Naive thymus-derived CD8-positive, alpha-beta T cell (primary cell): ENCODE measurements at regions not wholly inside any gene's neighbourhood (a gene's known extent, or its start where the extent isn't known, plus 50 kb on each side); places are given as distances from the start of the nearest gene placed in this dataset.
"Not testable (repeated sequence)": the region's sequence is repeated elsewhere in the genome, so short reads cannot be mapped to it uniquely, and the experiment has no call there.

Experiments
- ATAC-seq, 2 donors: fragments of 150-1000 bp; cut with Tn5 transposase in 1 of 2; sonication (Bioruptor Pico), chemical (Tn5 transposase) in 1 of 2; 1 replicate in 1 of 2; 2 replicates in 1 of 2; pipeline ENCODE4 v1.10.0; 2021; ENCODE audit warnings: mild to moderate bottlenecking in 2 of 2, moderate library complexity in 2 of 2
- POLR2A ChIA-PET: fragments of 350-600 bp; sonication (Branson Sonifier 250); formaldehyde crosslinking; loops from one replicate; lab custom pipeline; 2021; ENCODE audit warnings: antibody characterized with exemption; lab: Charles Lee
- DNase-seq, 10 donors: peaks; one replicate each; pipeline versions ENCODE4 v3.0.0 to v3.0.0-alpha.2; 2020 to 2022
- H3K27ac Mint-ChIP-seq, 10 donors: one replicate each; pipeline ENCODE4 v1.8.0; 2020 to 2022; ENCODE audit warnings: mild to moderate bottlenecking in 10 of 10, mixed read lengths in 10 of 10, moderate library complexity in 4 of 10, inconsistent platforms in 1 of 10
- H3K27me3 Mint-ChIP-seq, 5 donors: one replicate each; pipeline ENCODE4 v1.8.0; 2021 to 2022; ENCODE audit warnings: mixed read lengths in 5 of 5
- H3K36me3 Mint-ChIP-seq, 3 donors: one replicate each; pipeline ENCODE4 v1.8.0; 2020 to 2022; ENCODE audit warnings: mixed read lengths in 3 of 3, mild to moderate bottlenecking in 2 of 3, inconsistent platforms in 1 of 3
- H3K4me1 Mint-ChIP-seq, 4 donors: one replicate each; pipeline ENCODE4 v1.8.0; 2021 to 2022; ENCODE audit warnings: mixed read lengths in 4 of 4
- H3K4me3 Mint-ChIP-seq, 10 donors: one replicate each; pipeline ENCODE4 v1.8.0; 2020 to 2022; ENCODE audit warnings: mild to moderate bottlenecking in 10 of 10, mixed read lengths in 10 of 10, moderate library complexity in 6 of 10, inconsistent platforms in 1 of 10
- H3K9me3 Mint-ChIP-seq, 9 donors: one replicate each; pipeline ENCODE4 v1.8.0; 2020 to 2022; ENCODE audit warnings: mixed read lengths in 9 of 9, mild to moderate bottlenecking in 3 of 9, inconsistent platforms in 1 of 9, moderate library complexity in 1 of 9

GRCh38 chr12:73815072-73815645 lies 722.5 kb upstream of the ATXN7L3B start:
- DNase-seq = no peak
- H3K4me1 Mint-ChIP-seq = no peaks in the 10 kb centered on the region
- ATAC-seq = no peak
- H3K36me3 Mint-ChIP-seq = no peaks in the 10 kb centered on the region
- H3K4me3 Mint-ChIP-seq = no peak overlapping the region
- peaks cover 0 to 5% (median 0%) of the 10 kb centered on the region in 9 donors for H3K9me3 Mint-ChIP-seq
- POLR2A ChIA-PET = no interaction called here
- no peak overlapping the region for H3K27ac Mint-ChIP-seq
- no peaks in the 10 kb centered on the region for H3K27me3 Mint-ChIP-seq

DNA sequence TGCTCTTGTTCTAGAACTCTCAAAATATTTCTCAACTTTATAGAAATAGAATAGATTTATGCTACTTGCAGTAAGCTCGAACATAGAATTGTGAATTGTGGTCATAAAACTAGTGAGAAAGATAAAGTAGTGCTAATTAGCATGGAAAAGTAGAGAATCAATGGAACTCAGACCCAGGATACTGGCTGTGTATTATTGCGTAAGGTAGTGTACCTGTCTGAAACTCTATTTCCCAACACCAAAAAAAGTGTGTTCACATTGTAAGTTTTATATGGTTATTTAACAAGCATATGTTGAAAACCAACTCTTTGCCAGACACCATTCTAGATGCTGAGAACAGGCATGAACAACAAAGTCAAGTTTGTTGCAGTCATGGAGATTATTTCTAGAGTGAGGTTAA lies 720.5 kb upstream of the ATXN7L3B start:
- H3K9me3 Mint-ChIP-seq = peaks cover 0 to 12% (median 4%) of the 10 kb centered on the region in 9 donors
- H3K27me3 Mint-ChIP-seq = no peaks in the 10 kb centered on the region

GRCh38 chr12:73833746-73834145 lies 703.9 kb upstream of the ATXN7L3B start:
- no peak for ATAC-seq
- Mint-ChIP-seq H3K27me3 (no peaks in the 10 kb centered on the region), H3K9me3 (peaks cover 0 to 10% (median 2%) of the 10 kb centered on the region in 9 donors)

More for the DNA sequence above, 720.5 kb upstream of the ATXN7L3B start:
- POLR2A ChIA-PET = no interaction called here
- Mint-ChIP-seq H3K36me3 (no peaks in the 10 kb centered on the region), H3K27ac (no peak overlapping the region), H3K4me1 (no peaks in the 10 kb centered on the region), H3K4me3 (no peak overlapping the region)
- ATAC-seq (no peak), DNase-seq (no peak)

DNA sequence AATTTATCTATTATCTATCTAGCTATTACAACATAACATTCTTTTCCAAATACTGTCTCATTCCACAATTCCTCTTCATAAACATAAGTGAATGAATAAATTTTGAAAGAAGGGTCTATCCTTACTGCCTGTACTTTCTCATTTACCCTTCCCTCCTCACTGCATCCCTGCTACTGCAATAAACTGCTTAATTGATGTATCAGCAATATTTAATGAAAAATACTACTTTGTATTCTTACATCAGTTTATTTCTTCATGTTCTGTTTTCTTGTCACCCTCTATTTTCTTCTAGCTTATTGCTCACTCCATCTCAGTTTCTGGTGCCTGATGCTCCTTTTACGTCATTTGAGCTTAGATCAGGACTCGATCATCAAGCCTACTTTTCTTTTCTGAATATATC lies 695.7 kb upstream of the ATXN7L3B start:
- no peak for ATAC-seq
- no peak for DNase-seq
- Mint-ChIP-seq H3K9me3 (peaks cover 0 to 16% (median 0%) of the 10 kb centered on the region in 9 donors), H3K4me3 (no peak overlapping the region), H3K27ac (no peak overlapping the region), H3K4me1 (no peaks in the 10 kb centered on the region), H3K27me3 (no peaks in the 10 kb centered on the region), H3K36me3 (no peaks in the 10 kb centered on the region)
- POLR2A ChIA-PET = no interaction called here

More at GRCh38 chr12:73833746-73834145, 703.9 kb upstream of the ATXN7L3B start:
- POLR2A ChIA-PET = no interaction called here
- Mint-ChIP-seq H3K36me3 (no peaks in the 10 kb centered on the region), H3K27ac (no peak overlapping the region), H3K4me3 (no peak overlapping the region), H3K4me1 (no peaks in the 10 kb centered on the region)
- DNase-seq = no peak

DNA sequence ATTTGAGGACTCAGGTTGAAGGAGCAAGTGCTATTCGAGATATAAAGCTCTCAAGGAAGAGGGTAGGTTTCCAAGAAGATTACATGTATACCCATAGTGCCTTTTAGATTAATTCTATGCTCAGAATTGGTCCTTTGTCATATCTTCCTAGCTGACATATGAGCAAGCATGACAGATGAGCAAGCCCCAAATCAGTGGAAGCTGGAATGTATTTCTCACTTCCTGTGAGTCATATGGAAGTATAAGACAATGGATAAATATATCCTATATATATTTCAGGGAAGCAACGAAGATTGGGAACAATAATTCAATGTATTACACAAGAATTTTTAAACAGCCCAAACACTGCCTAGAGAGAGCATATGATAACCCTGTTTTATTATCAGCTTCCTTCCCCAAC lies 674.1 kb upstream of the ATXN7L3B start:
- POLR2A ChIA-PET = no interaction called here

GRCh38 chr12:73867147-73867546 lies 670.5 kb upstream of the ATXN7L3B start:
- Mint-ChIP-seq H3K27me3 (no peaks in the 10 kb centered on the region), H3K4me1 (no peaks in the 10 kb centered on the region), H3K4me3 (no peak overlapping the region), H3K36me3 (no peaks in the 10 kb centered on the region), H3K27ac (no peak overlapping the region), H3K9me3 (peaks cover 0 to 2% (median 0%) of the 10 kb centered on the region in 9 donors)
- DNase-seq (no peak), ATAC-seq (no peak)
- POLR2A ChIA-PET = no interaction called here

More for the DNA sequence above, 674.1 kb upstream of the ATXN7L3B start:
- Mint-ChIP-seq H3K4me3 (no peak overlapping the region), H3K4me1 (no peaks in the 10 kb centered on the region), H3K9me3 (peaks cover 0 to 7% (median 0%) of the 10 kb centered on the region in 9 donors), H3K36me3 (no peaks in the 10 kb centered on the region), H3K27me3 (no peaks in the 10 kb centered on the region), H3K27ac (no peak overlapping the region)
- ATAC-seq (no peak), DNase-seq (no peak)

DNA sequence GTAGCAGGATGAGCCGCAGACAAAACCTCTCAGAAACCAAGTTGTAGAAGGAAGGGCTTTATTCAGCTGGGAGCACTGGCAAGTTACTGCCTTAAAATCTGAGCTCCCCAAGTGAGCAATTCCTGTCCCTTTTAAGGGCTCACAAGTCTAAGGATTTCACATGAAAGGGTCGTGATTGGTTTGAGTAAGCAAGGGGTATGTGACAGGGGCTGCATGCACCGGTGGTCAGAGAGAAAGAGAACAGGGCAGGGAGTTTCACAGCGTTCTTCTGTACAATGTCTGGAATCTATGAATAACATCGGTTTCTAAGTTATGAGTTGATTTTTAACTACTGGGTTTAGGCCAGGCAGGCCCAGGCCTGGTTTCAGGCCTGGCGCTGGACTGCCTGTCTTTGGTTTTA lies 660.3 kb upstream of the ATXN7L3B start:
- ATAC-seq, POLR2A ChIA-PET, DNase-seq, H3K27me3 Mint-ChIP-seq, H3K36me3 Mint-ChIP-seq, H3K4me3 Mint-ChIP-seq, H3K9me3 Mint-ChIP-seq, H3K4me1 Mint-ChIP-seq, H3K27ac Mint-ChIP-seq: not testable (repeated sequence)

GRCh38 chr12:73892201-73892600 lies 645.4 kb upstream of the ATXN7L3B start:
- Mint-ChIP-seq H3K27me3 (no peaks in the 10 kb centered on the region), H3K9me3 (peaks cover 0 to 20% (median 6%) of the 10 kb centered on the region in 9 donors), H3K4me3 (no peak overlapping the region), H3K4me1 (no peaks in the 10 kb centered on the region), H3K36me3 (no peaks in the 10 kb centered on the region), H3K27ac (no peak overlapping the region)
- DNase-seq (no peak), ATAC-seq (no peak)
- POLR2A ChIA-PET = no interaction called here

- H3K4me1 Mint-ChIP-seq = no peaks in the 10 kb centered on the region
- H3K27ac Mint-ChIP-seq = no peak overlapping the region
- no peaks in the 10 kb centered on the region for H3K27me3 Mint-ChIP-seq
- DNase-seq (no peak), ATAC-seq (no peak)
- no peak overlapping the region for H3K4me3 Mint-ChIP-seq
- POLR2A ChIA-PET = no interaction called here
- peaks cover 0 to 9% (median 0%) of the 10 kb centered on the region in 9 donors for H3K9me3 Mint-ChIP-seq
- no peaks in the 10 kb centered on the region for H3K36me3 Mint-ChIP-seq
Observed at GRCh38 chr12:73898645-73899044, 639.0 kb upstream of the ATXN7L3B start.

DNA sequence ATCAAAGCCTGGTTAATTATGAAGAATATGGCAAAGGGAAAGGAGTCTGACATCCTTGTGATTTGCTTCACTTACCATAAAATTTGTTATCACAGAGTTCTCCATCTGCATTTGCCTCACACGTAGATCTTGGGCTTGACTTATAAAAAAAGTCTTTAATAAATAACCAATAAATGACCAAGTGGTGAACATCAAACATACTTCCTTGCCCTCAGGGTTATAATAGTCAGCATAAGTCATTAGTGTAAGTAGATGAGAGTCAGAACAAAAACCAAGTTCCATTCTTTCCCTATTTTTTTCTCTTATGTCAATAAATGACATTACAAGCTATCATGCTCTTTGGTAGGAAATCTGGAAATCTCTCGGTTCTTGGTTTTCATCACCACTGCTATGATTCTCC lies 635.4 kb upstream of the ATXN7L3B start:
- POLR2A ChIA-PET = no interaction called here
- Mint-ChIP-seq H3K36me3 (no peaks in the 10 kb centered on the region), H3K27ac (no peak overlapping the region), H3K4me1 (no peaks in the 10 kb centered on the region), H3K4me3 (no peak overlapping the region), H3K9me3 (peaks cover 0 to 9% (median 0%) of the 10 kb centered on the region in 9 donors), H3K27me3 (no peaks in the 10 kb centered on the region)
- DNase-seq (no peak), ATAC-seq (no peak)

DNA sequence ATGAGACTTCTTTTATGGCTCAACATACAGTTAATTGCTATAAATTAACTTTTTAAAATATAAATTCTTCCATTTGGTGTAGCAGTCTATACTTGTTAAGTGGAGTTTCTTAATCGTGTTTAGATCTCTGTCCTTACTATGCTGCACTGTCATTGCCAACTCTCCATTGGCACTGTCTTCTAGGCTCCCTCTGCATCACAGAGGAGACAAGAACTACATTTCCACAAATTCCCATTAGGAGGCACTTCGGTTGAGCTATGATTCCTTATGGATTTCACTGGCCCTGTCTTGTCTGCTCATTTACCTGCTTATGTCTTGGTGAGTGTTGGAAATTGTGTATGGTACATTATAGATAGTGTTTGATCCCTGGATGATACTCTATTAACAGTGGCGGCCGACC lies 630.9 kb upstream of the ATXN7L3B start:
- Mint-ChIP-seq H3K27ac (no peak overlapping the region), H3K36me3 (no peaks in the 10 kb centered on the region), H3K27me3 (no peaks in the 10 kb centered on the region), H3K4me3 (no peak overlapping the region), H3K4me1 (no peaks in the 10 kb centered on the region), H3K9me3 (peaks cover 0 to 9% (median under 1%) of the 10 kb centered on the region in 9 donors)
- POLR2A ChIA-PET = no interaction called here
- no peak for DNase-seq
- no peak for ATAC-seq

GRCh38 chr12:73935817-73936216 lies 601.8 kb upstream of the ATXN7L3B start:
- Mint-ChIP-seq H3K36me3 (no peaks in the 10 kb centered on the region), H3K27ac (no peak overlapping the region), H3K27me3 (no peaks in the 10 kb centered on the region), H3K4me1 (no peaks in the 10 kb centered on the region), H3K4me3 (no peak overlapping the region), H3K9me3 (peaks cover 0 to 3% (median 0%) of the 10 kb centered on the region in 9 donors)
- DNase-seq (no peak), ATAC-seq (no peak)
- POLR2A ChIA-PET = no interaction called here

DNA sequence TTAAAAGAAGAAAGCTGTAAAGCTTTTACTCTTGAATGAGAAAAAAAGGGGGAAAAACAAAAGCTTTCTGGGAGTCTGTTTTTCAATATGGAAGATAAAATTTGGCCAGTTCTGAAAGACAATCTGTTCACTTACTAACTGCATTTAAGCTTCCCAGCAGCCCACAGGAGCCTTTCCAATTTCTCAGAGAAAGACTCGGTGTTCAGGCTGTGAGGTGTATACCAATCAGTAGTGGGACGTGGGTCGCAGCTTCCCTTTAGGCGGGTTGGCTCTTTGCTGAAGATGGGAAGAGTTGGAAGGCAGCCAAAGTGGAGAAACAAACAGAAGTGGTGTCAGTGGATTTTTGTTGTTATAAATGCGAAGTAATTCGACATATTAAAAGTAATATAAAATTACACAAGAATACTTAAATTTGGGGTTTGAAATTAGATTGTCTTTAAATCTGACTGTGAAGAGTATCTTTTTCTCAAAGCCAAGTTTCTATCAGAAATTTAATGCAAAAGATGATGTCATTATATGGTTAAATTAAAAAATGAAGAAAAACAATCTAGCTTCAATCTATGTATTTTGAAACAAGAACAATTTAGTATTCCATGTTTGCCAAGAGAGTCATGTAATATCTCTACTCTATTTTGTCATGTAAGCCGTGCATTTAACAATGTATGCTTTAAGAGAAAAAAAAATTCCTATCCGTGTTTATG lies 590.2 kb upstream of the ATXN7L3B start:
- Mint-ChIP-seq H3K27ac (no peak overlapping the region), H3K4me1 (no peaks in the 10 kb centered on the region), H3K36me3 (no peaks in the 10 kb centered on the region), H3K27me3 (no peaks in the 10 kb centered on the region), H3K9me3 (peaks cover 0 to 14% (median 2%) of the 10 kb centered on the region in 9 donors), H3K4me3 (no peak overlapping the region)
- DNase-seq = no peak
- no peak for ATAC-seq
- POLR2A ChIA-PET = no interaction called here

- POLR2A ChIA-PET = no interaction called here
- Mint-ChIP-seq H3K36me3 (no peaks in the 10 kb centered on the region), H3K27ac (no peak overlapping the region), H3K4me1 (no peaks in the 10 kb centered on the region), H3K27me3 (no peaks in the 10 kb centered on the region), H3K9me3 (peaks cover 0 to 12% (median 0%) of the 10 kb centered on the region in 9 donors), H3K4me3 (no peak overlapping the region)
- DNase-seq (no peak), ATAC-seq (no peak)
Observed at GRCh38 chr12:73950507-73950906, 587.1 kb upstream of the ATXN7L3B start.
